HG03558 (cell line): ENCODE measurements at regions not wholly inside any gene's neighbourhood (a gene's known extent, or its start where the extent isn't known, plus 50 kb on each side); places are given as distances from the start of the nearest gene placed in this dataset.

Experiments used
- ATAC-seq: cut with Tn5 transposase; IDR thresholded peaks from one replicate; pipeline ENCODE4 v1.9.1; 2021; ENCODE audit warnings: moderate number of reproducible peaks; ENCODE audit not compliant: unreplicated experiment; ENCODE audit errors: extremely low read depth

GRCh38 chr7:12741951-12742575 is 54.6 kb downstream of the ARL4A start:
- no peak for ATAC-seq

GRCh38 chr7:12746211-12746610 is 58.8 kb downstream of the ARL4A start:
- ATAC-seq: no peak

DNA sequence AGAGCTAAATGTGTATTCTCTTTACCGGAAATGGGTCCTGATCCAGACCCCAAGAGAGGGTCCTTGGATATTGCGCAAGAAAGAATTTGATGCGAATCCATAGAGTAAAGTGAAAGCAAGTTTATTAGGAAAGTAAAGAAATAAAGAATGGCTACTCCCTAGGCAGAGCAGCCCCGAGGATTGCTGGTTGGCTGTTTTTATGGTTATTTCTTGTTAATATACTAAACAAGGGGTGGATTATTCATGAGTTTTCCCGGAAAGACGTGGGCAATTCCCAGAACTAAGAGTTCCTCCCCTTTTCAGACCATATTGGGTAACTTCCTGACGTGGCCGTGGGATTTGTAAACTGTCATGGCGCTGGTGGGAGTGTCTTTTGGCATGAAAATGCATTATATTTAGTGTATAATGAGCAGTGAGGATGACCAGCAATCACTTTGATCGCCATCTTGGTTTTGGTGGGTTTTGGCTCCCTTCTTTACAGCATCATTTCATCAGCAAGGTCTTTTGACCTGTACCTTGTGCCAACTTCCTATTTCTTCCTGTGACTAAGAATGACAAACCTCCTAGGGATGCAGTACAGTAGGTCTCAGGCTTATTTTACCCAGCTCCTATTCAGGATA is 60.4 kb downstream of the ARL4A start:
- ATAC-seq: no peak

GRCh38 chr7:12749069-12749468 is 61.6 kb downstream of the ARL4A start:
- no peak for ATAC-seq

- ATAC-seq: no peak
These were observed 62.3 kb downstream of the ARL4A start for GRCh38 chr7:12749746-12750145.

DNA sequence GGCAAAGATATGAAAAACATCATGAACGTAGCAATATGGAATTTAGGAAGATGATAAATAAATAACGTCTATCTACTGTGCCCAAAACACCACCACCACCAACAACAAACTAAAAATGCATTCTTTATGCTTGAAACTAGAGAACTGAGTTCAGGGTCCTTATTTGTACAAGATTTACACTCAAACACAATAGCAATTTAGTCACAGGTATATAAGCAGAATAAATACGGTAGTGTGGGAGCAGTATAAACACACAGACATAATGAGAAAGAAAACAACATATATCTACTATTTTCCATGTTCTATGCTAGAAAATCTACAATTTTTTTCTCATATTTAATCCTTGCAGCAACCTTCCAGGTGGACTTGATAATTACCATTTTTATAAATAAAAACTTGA is 64.3 kb downstream of the ARL4A start:
- ATAC-seq: no peak

GRCh38 chr7:12754179-12754578 is 66.7 kb downstream of the ARL4A start:
- ATAC-seq: no peak

DNA sequence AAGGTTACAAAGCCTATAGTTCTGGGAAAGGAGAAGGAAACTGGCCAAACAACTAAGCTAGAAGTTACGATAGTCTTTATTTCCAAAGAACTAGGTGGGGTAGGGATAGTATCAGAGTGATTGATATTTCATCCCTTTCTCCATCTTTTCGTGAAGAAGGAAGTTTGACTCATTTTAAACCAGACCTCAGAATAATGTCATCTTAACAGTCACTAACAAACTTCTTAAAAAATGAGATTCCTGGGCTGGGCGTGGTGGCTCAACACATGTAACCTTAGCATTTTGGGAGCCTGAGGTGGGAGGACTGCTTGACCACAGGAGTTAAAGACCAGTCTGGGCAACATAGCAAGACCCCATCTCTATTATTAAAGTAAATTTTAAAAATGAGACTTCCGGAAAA is 69.4 kb downstream of the ARL4A start:
- no peak for ATAC-seq

GRCh38 chr7:12757443-12757842 is 70.0 kb downstream of the ARL4A start:
- no peak for ATAC-seq

DNA sequence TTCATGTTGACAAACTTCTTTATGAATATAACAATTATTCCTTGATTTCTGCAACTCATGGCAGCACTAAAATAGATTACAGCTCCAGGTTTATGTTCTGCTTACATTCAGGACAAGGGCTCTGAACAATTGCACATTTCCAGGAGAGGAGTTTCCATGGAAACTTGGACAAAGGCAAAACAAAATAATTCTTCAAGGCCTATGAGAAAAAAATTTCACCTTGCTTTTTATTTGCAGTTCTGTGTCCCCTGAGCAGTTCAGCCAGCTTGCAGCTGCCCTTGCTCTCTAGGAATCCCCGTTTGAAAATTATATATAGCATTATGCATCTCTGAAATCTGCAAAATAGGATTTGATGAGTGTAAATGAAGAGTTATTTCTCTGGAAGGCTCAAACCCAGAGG is 71.7 kb downstream of the ARL4A start:
- no peak for ATAC-seq

DNA sequence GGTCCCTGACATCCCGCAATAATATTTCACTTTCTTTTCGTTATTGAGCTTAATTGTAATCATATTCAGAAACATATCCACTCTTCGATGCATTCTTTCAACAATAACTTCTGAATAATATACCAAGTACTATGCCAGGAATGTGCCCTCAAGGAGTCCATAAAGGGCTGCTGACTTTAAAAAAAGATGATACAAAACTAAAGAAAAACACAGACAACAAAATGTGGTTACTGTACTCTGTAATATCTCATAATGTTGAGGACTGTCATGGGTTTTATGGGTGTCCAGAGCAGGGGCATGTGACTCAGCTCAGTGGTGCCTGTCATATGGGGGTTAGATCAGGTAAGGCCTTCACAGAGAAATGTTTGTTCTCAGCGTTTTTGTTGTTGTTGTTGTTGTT is 73.7 kb downstream of the ARL4A start:
- ATAC-seq: no peak

GRCh38 chr7:12761691-12762090 is 74.3 kb downstream of the ARL4A start:
- no peak for ATAC-seq

- no peak for ATAC-seq
These were observed 77.0 kb downstream of the ARL4A start for GRCh38 chr7:12764458-12764891.

- no peak for ATAC-seq
These were observed 78.1 kb downstream of the ARL4A start for GRCh38 chr7:12765431-12766100.

- no peak for ATAC-seq
These were observed 79.0 kb downstream of the ARL4A start for GRCh38 chr7:12766416-12766815.

DNA sequence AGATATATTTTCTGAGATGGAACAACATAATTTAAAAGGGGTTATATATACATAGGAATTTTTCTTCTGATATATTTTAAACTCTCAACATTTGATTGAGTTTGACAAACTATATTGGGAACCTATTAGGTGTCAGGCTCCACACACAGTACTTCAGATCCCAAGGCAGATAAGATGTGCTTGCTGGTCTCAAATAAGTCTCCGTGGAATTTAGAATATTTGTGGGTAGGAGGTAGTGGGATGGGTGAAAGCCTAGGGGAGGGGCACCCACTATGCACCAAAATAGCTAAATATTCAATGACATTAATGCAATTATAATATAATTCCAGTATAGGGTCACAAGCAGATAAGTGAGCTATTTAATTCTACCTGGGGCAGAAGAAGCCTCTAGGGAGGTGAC is 81.5 kb downstream of the ARL4A start:
- ATAC-seq: no peak

DNA sequence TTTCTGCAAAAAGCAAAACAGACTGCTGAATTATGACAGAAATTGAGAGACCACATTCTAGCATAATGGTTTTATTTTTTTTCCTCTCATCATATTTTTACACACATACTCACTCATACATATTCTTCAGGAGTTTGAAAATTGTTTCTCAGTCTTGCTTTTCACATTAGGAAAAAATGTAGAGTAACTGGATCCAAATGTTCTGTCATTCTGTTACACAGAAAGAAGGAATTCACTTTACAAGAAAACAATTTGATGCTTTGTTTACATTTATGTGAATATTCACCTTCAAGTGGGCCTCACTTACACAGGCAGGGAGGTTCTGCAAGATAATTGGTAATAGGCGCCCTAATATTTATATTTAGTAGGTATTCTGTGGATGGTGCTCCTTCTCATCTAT is 82.0 kb downstream of the ARL4A start:
- no peak for ATAC-seq

- ATAC-seq: no peak
These were observed 83.0 kb downstream of the ARL4A start for GRCh38 chr7:12770227-12770975.

GRCh38 chr7:12771378-12771877 is 84.0 kb downstream of the ARL4A start:
- ATAC-seq: no peak

DNA sequence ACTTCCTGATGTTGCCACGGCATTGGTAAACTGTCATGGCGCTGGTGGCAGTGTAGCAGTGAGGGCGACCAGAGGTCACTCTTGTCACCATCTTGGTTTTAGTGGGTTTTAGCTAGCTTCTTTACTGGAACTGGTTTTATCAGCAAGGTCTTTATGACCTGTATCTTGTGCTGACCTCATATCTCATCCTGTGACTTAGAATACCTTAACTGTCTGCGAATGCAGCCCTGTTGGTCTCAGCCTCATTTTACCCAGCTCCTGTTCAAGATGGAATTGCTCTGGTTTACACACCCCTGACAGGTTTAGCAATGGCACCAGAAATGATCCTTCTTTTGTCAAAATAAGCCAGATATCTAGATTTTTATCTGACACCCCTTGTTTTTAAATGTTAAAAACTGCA is 85.3 kb downstream of the ARL4A start:
- no peak for ATAC-seq

DNA sequence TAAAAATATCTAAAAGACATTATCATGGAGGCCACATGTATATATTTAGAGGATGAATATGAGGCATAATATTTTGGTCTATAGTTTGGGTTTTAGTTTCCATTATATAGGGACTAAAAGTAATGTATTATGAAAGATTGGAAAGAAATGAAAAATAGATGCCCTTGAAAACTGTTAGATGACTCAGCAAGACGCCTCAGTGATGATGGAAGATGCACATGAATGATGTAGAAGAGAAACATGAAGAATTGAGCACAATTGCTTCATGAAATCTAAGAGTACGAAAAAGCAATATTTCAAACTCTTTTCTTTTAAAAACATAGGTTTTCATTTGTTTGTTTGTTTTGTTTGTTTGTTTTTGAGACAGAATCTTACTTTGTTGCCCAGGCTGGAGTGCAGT is 89.8 kb downstream of the ARL4A start:
- ATAC-seq: no peak
